GM12878 (cell line): ENCODE measurements at regions not wholly inside any gene's neighbourhood (a gene's known extent, or its start where the extent isn't known, plus 50 kb on each side); places are given as distances from the start of the nearest gene placed in this dataset.

Experiments used
- ATAC-seq: fragments of 200-7000 bp; cut with Tn5 transposase; 3 replicates; pipeline ENCODE4 v1.9.1; 2020; ENCODE audit warnings: mild to moderate bottlenecking, moderate library complexity
- BruUV-seq: library from RNA; stranded (reverse); fragments of 400-500 nt; replicated peaks from 2 replicates; lab custom pipeline; 2021; lab: Mats Ljungman, UMichigan
- CTCF ChIA-PET: fragments of 300-600 bp; sonication (Branson Sonifier 250); formaldehyde crosslinking; extraction: SDS; loops from one replicate; lab custom pipeline; 2021; ENCODE audit warnings: inconsistent platforms; lab: Yijun Ruan, JAX
- POLR2A ChIA-PET: fragments of 350-600 bp; formaldehyde crosslinking; extraction: SDS; loops from one replicate; lab custom pipeline; 2021; ENCODE audit warnings: inconsistent platforms; lab: Charles Lee
- RAD21 ChIA-PET: fragments of 300-600 bp; sonication (Branson Sonifier 250); formaldehyde crosslinking; loops from one replicate; lab custom pipeline; 2023; ENCODE audit warnings: antibody characterized with exemption; ENCODE audit not compliant: unreplicated experiment; lab: Charles Lee
- SMC1A ChIA-PET: fragments of 300-600 bp; sonication (Branson Sonifier 250); formaldehyde crosslinking; loops from one replicate; lab custom pipeline; 2023; ENCODE audit not compliant: unreplicated experiment, uncharacterized antibody; lab: Charles Lee
- DNase-seq: peaks from one replicate; pipeline ENCODE4 v3.0.0-alpha.2; 2011; ENCODE audit warnings: low read depth, low spot score
- FAIRE-seq: peaks from 3 replicates; lab custom pipeline; 2011; peaks lifted over from hg19 to GRCh38; lab: Jason Lieb, UNC
- H2AFZ ChIP-seq: 2 replicates; pipeline ENCODE4 v1.6.0; 2011; ENCODE audit warnings: low read depth, low read length, control low read depth; ENCODE audit not compliant: control insufficient read depth
- H3K27ac ChIP-seq: 2 replicates; pipeline ENCODE4 v1.5.1; 2011; ENCODE audit warnings: control low read depth; ENCODE audit not compliant: control insufficient read depth, insufficient read depth
- H3K27me3 ChIP-seq, 2 experiments: replicated peaks in 1 of 2; 2 replicates each; pipeline versions ENCODE4 v1.6.0 to v1.6.1; 2011; ENCODE audit warnings: low read length in 1 of 2; ENCODE audit not compliant: control insufficient read depth in 2 of 2, insufficient read depth in 2 of 2
- H3K36me3 ChIP-seq, 2 experiments: 2 replicates each; pipeline ENCODE4 v1.5.1; 2011; ENCODE audit warnings: low read length in 1 of 2; ENCODE audit not compliant: control insufficient read depth in 2 of 2, insufficient read depth in 2 of 2
- H3K4me1 ChIP-seq: 2 replicates; pipeline ENCODE4 v1.6.1; 2011; ENCODE audit warnings: mild to moderate bottlenecking, low read length, moderate library complexity, mixed read lengths; ENCODE audit not compliant: control insufficient read depth, insufficient read depth
- H3K4me2 ChIP-seq: 2 replicates; pipeline ENCODE4 v1.6.0; 2011; ENCODE audit warnings: control low read depth; ENCODE audit not compliant: control insufficient read depth, insufficient read depth
- H3K4me3 ChIP-seq: fragments of 200-600 bp; sonication (generic); 2 replicates; pipeline ENCODE4 v1.5.1; 2016
- H3K79me2 ChIP-seq: 2 replicates; pipeline ENCODE4 v1.6.0; 2011; ENCODE audit warnings: low read length; ENCODE audit not compliant: control insufficient read depth, insufficient read depth
- H3K9ac ChIP-seq: 2 replicates; pipeline ENCODE4 v1.8.0; 2011; ENCODE audit warnings: low read length, control low read depth, mixed read lengths; ENCODE audit not compliant: control insufficient read depth, insufficient read depth
- H3K9me3 ChIP-seq: replicated peaks from 3 replicates; pipeline ENCODE4 v1.5.1; 2011; ENCODE audit warnings: mild to moderate bottlenecking, low read length; ENCODE audit not compliant: control insufficient read depth, insufficient read depth
- H4K20me1 ChIP-seq: 2 replicates; pipeline ENCODE4 v1.6.0; 2011; ENCODE audit not compliant: control insufficient read depth, insufficient read depth
- CBFB ChIP-seq: IDR thresholded peaks from 2 replicates; pipeline ENCODE4 v1.6.1; 2016; ENCODE audit warnings: antibody characterized with exemption, low read depth
- CEBPB ChIP-seq, 2 experiments: fragments of 150-350 bp in 1 of 2; IDR thresholded peaks; 2 replicates each; pipeline ENCODE4 v1.6.1; 2012 to 2014; ENCODE audit warnings: low read depth in 2 of 2, low read length in 2 of 2, borderline replicate concordance in 1 of 2, inconsistent platforms in 1 of 2
- DPF2 ChIP-seq: fragments of 450-650 bp; IDR thresholded peaks from 2 replicates; pipeline ENCODE4 v1.6.1; 2017; ENCODE audit warnings: mild to moderate bottlenecking
- EED ChIP-seq: sonication (generic); IDR thresholded peaks from 2 replicates; pipeline ENCODE4 v1.6.1; 2016; ENCODE audit warnings: antibody characterized with exemption, low read depth
- EGR1 ChIP-seq, 2 experiments: IDR thresholded peaks; 1 replicate in 1 of 2; 2 replicates in 1 of 2; pipeline ENCODE4 v1.6.1; 2011 to 2012; ENCODE audit warnings: low read depth in 2 of 2, low read length in 2 of 2, borderline replicate concordance in 1 of 2, mild to moderate bottlenecking in 1 of 2, moderate library complexity in 1 of 2
- HCFC1 ChIP-seq: fragments of 150-350 bp; IDR thresholded peaks from 2 replicates; pipeline ENCODE4 v1.6.1; 2014; ENCODE audit warnings: low read length
- HDAC6 ChIP-seq: fragments of 200-600 bp; sonication (generic); IDR thresholded peaks from one replicate; pipeline ENCODE4 v1.8.0; 2017; ENCODE audit warnings: antibody characterized with exemption; ENCODE audit not compliant: unreplicated experiment
- LARP7 ChIP-seq: fragments of 450-650 bp; IDR thresholded peaks from 2 replicates; pipeline ENCODE4 v1.6.1; 2017; ENCODE audit warnings: mild to moderate bottlenecking
- MLLT1 ChIP-seq: fragments of 450-650 bp; IDR thresholded peaks from 2 replicates; pipeline ENCODE4 v1.6.1; 2016; ENCODE audit warnings: mild to moderate bottlenecking
- MTA3 ChIP-seq: IDR thresholded peaks from 2 replicates; pipeline ENCODE4 v1.6.1; 2012; ENCODE audit warnings: low read length, inconsistent platforms, borderline replicate concordance
- NKRF ChIP-seq: fragments of 450-650 bp; conservative IDR thresholded peaks from 2 replicates; pipeline ENCODE4 v1.6.1; 2017; ENCODE audit warnings: mild to moderate bottlenecking, moderate library complexity
- PML ChIP-seq: IDR thresholded peaks from 2 replicates; pipeline ENCODE4 v1.6.1; 2012; ENCODE audit warnings: low read length, inconsistent platforms
- RUNX3 ChIP-seq: IDR thresholded peaks from 2 replicates; pipeline ENCODE4 v1.6.1; 2012; ENCODE audit warnings: low read length, inconsistent platforms
- SMAD1 ChIP-seq: fragments of 450-650 bp; IDR thresholded peaks from 2 replicates; pipeline ENCODE4 v1.6.1; 2018; ENCODE audit warnings: mild to moderate bottlenecking, low read depth; ENCODE audit not compliant: partially characterized antibody
- SUPT20H ChIP-seq: IDR thresholded peaks from 2 replicates; pipeline ENCODE4 v1.6.1; 2011; ENCODE audit warnings: low read depth, mild to moderate bottlenecking, low read length, moderate library complexity, borderline replicate concordance; ENCODE audit not compliant: control insufficient read depth
- TCF12 ChIP-seq: IDR thresholded peaks from 2 replicates; pipeline ENCODE4 v1.6.1; 2011; ENCODE audit warnings: low read depth, mild to moderate bottlenecking, low read length
- WGBS: methylation state at CpG from one replicate; pipeline ENCODE4 v1.1.6; 2016; ENCODE audit warnings: low lambda C conversion rate; ENCODE audit not compliant: insufficient replicate concordance, insufficient coverage; ENCODE audit errors: missing lambda C conversion rate; 5-methylcytosine and 5-hydroxymethylcytosine counted together
- in situ Hi-C: fragments of 300-500 bp; cut with MboI; formaldehyde crosslinking; loops from 9 replicates; pipeline ENCODE4 v1.14.3; 2018; ENCODE audit warnings: mixed read lengths
- intact Hi-C: fragments of 100-400 bp; cut with micrococcal nuclease; formaldehyde crosslinking; loops from one replicate; pipeline ENCODE4 v1.14.2; 2022; ENCODE audit not compliant: unreplicated experiment

- Histone ChIP-seq H3K9ac (no peak overlapping the region), H3K27me3 (no peaks in the 10 kb centered on the region), H3K79me2 (no peaks in the 10 kb centered on the region), H3K9me3 (no peaks in the 10 kb centered on the region), H3K36me3 (no peaks in the 10 kb centered on the region), H2AFZ (no peak overlapping the region), H3K4me2 (no peak overlapping the region), H3K27ac (no peak overlapping the region), H4K20me1 (no peaks in the 10 kb centered on the region), H3K4me3 (no peak overlapping the region), H3K4me1 (no peaks in the 10 kb centered on the region)
- SMC1A ChIA-PET, result no interaction called here
- intact Hi-C loops (no loop called here), in situ Hi-C loops (no loop called here)
- ATAC-seq (no peak), FAIRE-seq (no peak), DNase-seq (no peak)
- POLR2A ChIA-PET, result no interaction called here
- RAD21 ChIA-PET, result no interaction called here
- BruUV-seq, result no TSS peak
- 29% methylated on average over 5 of the region's 5 CpGs for WGBS
- CTCF ChIA-PET, result no interaction called here
- no peak for TF ChIP-seq TCF12
- no peak for TF ChIP-seq SUPT20H
- TF ChIP-seq DPF2, result no peak
These were observed 127.5 kb upstream of the ADAMTS5 start for GRCh38 chr21:27094184-27094948.

GRCh38 chr21:27086630-27087029, 119.7 kb upstream of the ADAMTS5 start:
- H3K4me1 ChIP-seq, result no peaks in the 10 kb centered on the region
- H3K4me2 ChIP-seq, result no peak overlapping the region
- H3K27me3 ChIP-seq, result no peaks in the 10 kb centered on the region
- CTCF ChIA-PET, result no interaction called here
- H3K79me2 ChIP-seq, result no peaks in the 10 kb centered on the region
- no peak for ATAC-seq
- no peak for FAIRE-seq
- intact Hi-C loops (no loop called here), in situ Hi-C loops (no loop called here)
- no peak for DNase-seq
- no peak overlapping the region for H3K4me3 ChIP-seq
- H3K9me3 ChIP-seq, result no peaks in the 10 kb centered on the region; the same call in 2 of the 3 replicates
- no peaks in the 10 kb centered on the region for H3K36me3 ChIP-seq
- H3K27ac ChIP-seq, result no peak overlapping the region
- H4K20me1 ChIP-seq, result no peaks in the 10 kb centered on the region
- no peak overlapping the region for H3K9ac ChIP-seq
- no peak overlapping the region for H2AFZ ChIP-seq
- SMC1A ChIA-PET, result no interaction called here
- RAD21 ChIA-PET, result no interaction called here
- WGBS, result 45% methylated on average over 2 of the region's 2 CpGs
- POLR2A ChIA-PET, result no interaction called here
- no TSS peak for BruUV-seq
- TF ChIP-seq HCFC1 (no peak), MLLT1 (no peak), HDAC6 (no peak), PML (no peak), MTA3 (no peak), NKRF (no peak), EGR1 (IDR thresholded peaks at IDR 0.05; ENCODE audit: borderline replicate concordance in 1 of 2, low read depth in 2 of 2, low read length in 2 of 2) (no peak), CBFB (no peak), SMAD1 (no peak), EED (no peak), CEBPB (IDR thresholded peaks at IDR 0.05; ENCODE audit: borderline replicate concordance in 1 of 2, low read depth in 2 of 2, low read length in 2 of 2) (no peak), RUNX3 (no peak), LARP7 (no peak)
